GM12878 (cell line): ENCODE measurements at regions not wholly inside any gene's neighbourhood (a gene's known extent, or its start where the extent isn't known, plus 50 kb on each side); places are given as distances from the start of the nearest gene placed in this dataset.

Experiments
- ATAC-seq: fragments of 200-7000 bp; cut with Tn5 transposase; 3 replicates; pipeline ENCODE4 v1.9.1; 2020; ENCODE audit warnings: mild to moderate bottlenecking, moderate library complexity
- BruUV-seq: library from RNA; stranded (reverse); fragments of 400-500 nt; replicated peaks from 2 replicates; lab custom pipeline; 2021; lab: Mats Ljungman, UMichigan
- CTCF ChIA-PET: fragments of 300-600 bp; sonication (Branson Sonifier 250); formaldehyde crosslinking; extraction: SDS; loops from one replicate; lab custom pipeline; 2021; ENCODE audit warnings: inconsistent platforms; lab: Yijun Ruan, JAX
- POLR2A ChIA-PET: fragments of 350-600 bp; formaldehyde crosslinking; extraction: SDS; loops from one replicate; lab custom pipeline; 2021; ENCODE audit warnings: inconsistent platforms; lab: Charles Lee
- RAD21 ChIA-PET: fragments of 300-600 bp; sonication (Branson Sonifier 250); formaldehyde crosslinking; loops from one replicate; lab custom pipeline; 2023; ENCODE audit warnings: antibody characterized with exemption; ENCODE audit not compliant: unreplicated experiment; lab: Charles Lee
- SMC1A ChIA-PET: fragments of 300-600 bp; sonication (Branson Sonifier 250); formaldehyde crosslinking; loops from one replicate; lab custom pipeline; 2023; ENCODE audit not compliant: unreplicated experiment, uncharacterized antibody; lab: Charles Lee
- DNase-seq: peaks from one replicate; pipeline ENCODE4 v3.0.0-alpha.2; 2011; ENCODE audit warnings: low read depth, low spot score
- FAIRE-seq: peaks from 3 replicates; lab custom pipeline; 2011; peaks lifted over from hg19 to GRCh38; lab: Jason Lieb, UNC
- H2AFZ ChIP-seq: 2 replicates; pipeline ENCODE4 v1.6.0; 2011; ENCODE audit warnings: low read depth, low read length, control low read depth; ENCODE audit not compliant: control insufficient read depth
- H3K27ac ChIP-seq: 2 replicates; pipeline ENCODE4 v1.5.1; 2011; ENCODE audit warnings: control low read depth; ENCODE audit not compliant: control insufficient read depth, insufficient read depth
- H3K27me3 ChIP-seq, 2 experiments: replicated peaks in 1 of 2; 2 replicates each; pipeline versions ENCODE4 v1.6.0 to v1.6.1; 2011; ENCODE audit warnings: low read length in 1 of 2; ENCODE audit not compliant: control insufficient read depth in 2 of 2, insufficient read depth in 2 of 2
- H3K36me3 ChIP-seq, 2 experiments: 2 replicates each; pipeline ENCODE4 v1.5.1; 2011; ENCODE audit warnings: low read length in 1 of 2; ENCODE audit not compliant: control insufficient read depth in 2 of 2, insufficient read depth in 2 of 2
- H3K4me1 ChIP-seq: 2 replicates; pipeline ENCODE4 v1.6.1; 2011; ENCODE audit warnings: mild to moderate bottlenecking, low read length, moderate library complexity, mixed read lengths; ENCODE audit not compliant: control insufficient read depth, insufficient read depth
- H3K4me2 ChIP-seq: 2 replicates; pipeline ENCODE4 v1.6.0; 2011; ENCODE audit warnings: control low read depth; ENCODE audit not compliant: control insufficient read depth, insufficient read depth
- H3K4me3 ChIP-seq: fragments of 200-600 bp; sonication (generic); 2 replicates; pipeline ENCODE4 v1.5.1; 2016
- H3K79me2 ChIP-seq: 2 replicates; pipeline ENCODE4 v1.6.0; 2011; ENCODE audit warnings: low read length; ENCODE audit not compliant: control insufficient read depth, insufficient read depth
- H3K9ac ChIP-seq: 2 replicates; pipeline ENCODE4 v1.8.0; 2011; ENCODE audit warnings: low read length, control low read depth, mixed read lengths; ENCODE audit not compliant: control insufficient read depth, insufficient read depth
- H3K9me3 ChIP-seq: replicated peaks from 3 replicates; pipeline ENCODE4 v1.5.1; 2011; ENCODE audit warnings: mild to moderate bottlenecking, low read length; ENCODE audit not compliant: control insufficient read depth, insufficient read depth
- H4K20me1 ChIP-seq: 2 replicates; pipeline ENCODE4 v1.6.0; 2011; ENCODE audit not compliant: control insufficient read depth, insufficient read depth
- CBX5 ChIP-seq: sonication (generic); IDR thresholded peaks from 2 replicates; pipeline ENCODE4 v1.6.1; 2016; ENCODE audit warnings: low read depth, moderate library complexity, mild to moderate bottlenecking, inconsistent platforms
- EZH2 ChIP-seq: IDR thresholded peaks from 2 replicates; pipeline ENCODE4 v1.6.1; 2012; ENCODE audit warnings: low read depth, mild to moderate bottlenecking, control low read depth, inconsistent platforms, low read length, borderline replicate concordance; ENCODE audit not compliant: control insufficient read depth
- FOS ChIP-seq: IDR thresholded peaks from 3 replicates; pipeline ENCODE4 v1.6.1; 2011; ENCODE audit warnings: borderline replicate concordance; ENCODE audit not compliant: insufficient read length; ENCODE audit errors: extremely low read depth
- HDAC2 ChIP-seq: fragments of 200-600 bp; sonication (generic); IDR thresholded peaks from 2 replicates; pipeline ENCODE4 v1.6.1; 2017
- HDAC6 ChIP-seq: fragments of 200-600 bp; sonication (generic); IDR thresholded peaks from one replicate; pipeline ENCODE4 v1.8.0; 2017; ENCODE audit warnings: antibody characterized with exemption; ENCODE audit not compliant: unreplicated experiment
- JUND ChIP-seq: IDR thresholded peaks from 2 replicates; pipeline ENCODE4 v1.6.1; 2012; ENCODE audit warnings: low read depth, mild to moderate bottlenecking, low read length, improper control_type of control experiment, moderate library complexity
- KAT2A ChIP-seq: conservative IDR thresholded peaks from 2 replicates; pipeline ENCODE4 v1.6.1; 2011; ENCODE audit warnings: low read depth, low read length; ENCODE audit not compliant: control insufficient read depth
- MAX ChIP-seq: IDR thresholded peaks from 2 replicates; pipeline ENCODE4 v1.6.1; 2012; ENCODE audit warnings: low read depth, low read length, improper control_type of control experiment
- MEF2A ChIP-seq: IDR thresholded peaks from 2 replicates; pipeline ENCODE4 v1.6.1; 2011; ENCODE audit warnings: low read depth, mild to moderate bottlenecking, low read length, moderate library complexity; ENCODE audit not compliant: insufficient read depth
- NFYA ChIP-seq: IDR thresholded peaks from 2 replicates; pipeline ENCODE4 v1.6.1; 2011; ENCODE audit warnings: low read depth, mild to moderate bottlenecking, low read length, improper control_type of control experiment, borderline replicate concordance
- SMC3 ChIP-seq: IDR thresholded peaks from 2 replicates; pipeline ENCODE4 v1.6.1; 2011; ENCODE audit warnings: low read length, improper control_type of control experiment, borderline replicate concordance
- TCF7 ChIP-seq: IDR thresholded peaks from 2 replicates; pipeline ENCODE4 v1.6.1; 2014; ENCODE audit warnings: antibody characterized with exemption, borderline replicate concordance
- ZNF622 ChIP-seq: fragments of 450-650 bp; IDR thresholded peaks from 2 replicates; pipeline ENCODE4 v1.6.1; 2017; ENCODE audit warnings: mild to moderate bottlenecking, inconsistent platforms
- WGBS: methylation state at CpG from one replicate; pipeline ENCODE4 v1.1.6; 2016; ENCODE audit warnings: low lambda C conversion rate; ENCODE audit not compliant: insufficient replicate concordance, insufficient coverage; ENCODE audit errors: missing lambda C conversion rate; 5-methylcytosine and 5-hydroxymethylcytosine counted together
- in situ Hi-C: fragments of 300-500 bp; cut with MboI; formaldehyde crosslinking; loops from 9 replicates; pipeline ENCODE4 v1.14.3; 2018; ENCODE audit warnings: mixed read lengths
- intact Hi-C: fragments of 100-400 bp; cut with micrococcal nuclease; formaldehyde crosslinking; loops from one replicate; pipeline ENCODE4 v1.14.2; 2022; ENCODE audit not compliant: unreplicated experiment
- TF ChIP-seq, protein P1 (sequence below): IDR thresholded peaks from 2 replicates; pipeline ENCODE4 v1.6.1; 2012; ENCODE audit warnings: mild to moderate bottlenecking, low read depth, low read length

- DNase-seq (no peak), ATAC-seq (no peak), FAIRE-seq (no peak)
- ChIA-PET SMC1A (interaction anchor here (1.0 kb wide), 1 partner anchor 78 kb away, joined by 3 read pairs; no protein-coding TSS in a partner anchor), POLR2A (interaction anchor here (0.6 kb wide), 1 partner anchor 144 kb away, joined by 5 read pairs; no protein-coding TSS in a partner anchor), CTCF (interaction anchor here (1.0 to 1.4 kb wide), 2 partner anchors 49 to 161 kb away, joined by 3 read pairs; no protein-coding TSS in a partner anchor), RAD21 (interaction anchor here (1.2 kb wide), 1 partner anchor 65 kb away, joined by 4 read pairs; no protein-coding TSS in a partner anchor)
- H2AFZ ChIP-seq = no peak overlapping the region
- no peak overlapping the region for H3K4me3 ChIP-seq
- over 99% methylated on average over 6 of the region's 6 CpGs for WGBS
- TF ChIP-seq JUND (no peak), SMC3 (no peak), NFYA (no peak), MEF2A (no peak), MAX (no peak), ZNF622 (no peak), EZH2 (no peak), TCF7 (no peak), HDAC6 (no peak), CBX5 (no peak), HDAC2 (no peak), KAT2A (no peak), FOS (no peak)
- TF ChIP-seq, protein P1, sequence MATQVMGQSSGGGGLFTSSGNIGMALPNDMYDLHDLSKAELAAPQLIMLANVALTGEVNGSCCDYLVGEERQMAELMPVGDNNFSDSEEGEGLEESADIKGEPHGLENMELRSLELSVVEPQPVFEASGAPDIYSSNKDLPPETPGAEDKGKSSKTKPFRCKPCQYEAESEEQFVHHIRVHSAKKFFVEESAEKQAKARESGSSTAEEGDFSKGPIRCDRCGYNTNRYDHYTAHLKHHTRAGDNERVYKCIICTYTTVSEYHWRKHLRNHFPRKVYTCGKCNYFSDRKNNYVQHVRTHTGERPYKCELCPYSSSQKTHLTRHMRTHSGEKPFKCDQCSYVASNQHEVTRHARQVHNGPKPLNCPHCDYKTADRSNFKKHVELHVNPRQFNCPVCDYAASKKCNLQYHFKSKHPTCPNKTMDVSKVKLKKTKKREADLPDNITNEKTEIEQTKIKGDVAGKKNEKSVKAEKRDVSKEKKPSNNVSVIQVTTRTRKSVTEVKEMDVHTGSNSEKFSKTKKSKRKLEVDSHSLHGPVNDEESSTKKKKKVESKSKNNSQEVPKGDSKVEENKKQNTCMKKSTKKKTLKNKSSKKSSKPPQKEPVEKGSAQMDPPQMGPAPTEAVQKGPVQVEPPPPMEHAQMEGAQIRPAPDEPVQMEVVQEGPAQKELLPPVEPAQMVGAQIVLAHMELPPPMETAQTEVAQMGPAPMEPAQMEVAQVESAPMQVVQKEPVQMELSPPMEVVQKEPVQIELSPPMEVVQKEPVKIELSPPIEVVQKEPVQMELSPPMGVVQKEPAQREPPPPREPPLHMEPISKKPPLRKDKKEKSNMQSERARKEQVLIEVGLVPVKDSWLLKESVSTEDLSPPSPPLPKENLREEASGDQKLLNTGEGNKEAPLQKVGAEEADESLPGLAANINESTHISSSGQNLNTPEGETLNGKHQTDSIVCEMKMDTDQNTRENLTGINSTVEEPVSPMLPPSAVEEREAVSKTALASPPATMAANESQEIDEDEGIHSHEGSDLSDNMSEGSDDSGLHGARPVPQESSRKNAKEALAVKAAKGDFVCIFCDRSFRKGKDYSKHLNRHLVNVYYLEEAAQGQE = no peak
- BruUV-seq = no TSS peak
- H3K4me2 ChIP-seq = no peak overlapping the region
- intact Hi-C loops = no loop called here
- H3K27me3 ChIP-seq = no peaks in the 10 kb centered on the region
- H3K79me2 ChIP-seq = no peaks in the 10 kb centered on the region
- no peaks in the 10 kb centered on the region for H3K4me1 ChIP-seq
- H4K20me1 ChIP-seq = no peaks in the 10 kb centered on the region
- no peak overlapping the region for H3K27ac ChIP-seq
- in situ Hi-C loops = no loop called here
- H3K9ac ChIP-seq = no peak overlapping the region
- peaks cover 0 to 4% of the 10 kb centered on the region in 2 experiments; a peak in 2 of 4 replicates for H3K36me3 ChIP-seq
- no peaks in the 10 kb centered on the region for H3K9me3 ChIP-seq
These were observed 68.3 kb downstream of the HYCC1 start for GRCh38 chr7:22945584-22945983.
